K562 (cell line): ENCODE measurements at regions not wholly inside any gene's neighbourhood (a gene's known extent, or its start where the extent isn't known, plus 50 kb on each side); places are given as distances from the start of the nearest gene placed in this dataset.

Experiments used
- ATF2 ChIP-seq: sonication (generic); formaldehyde crosslinking; IDR thresholded peaks from 2 replicates; pipeline ENCODE4 v1.8.1; 2022; ENCODE audit warnings: missing genetic modification reagents
- FOXK2 ChIP-seq, 2 experiments: fragments of 450-650 bp; IDR thresholded peaks in 1 of 2; conservative IDR thresholded peaks in 1 of 2; 2 replicates each; pipeline ENCODE4 v1.6.1; 2016; ENCODE audit warnings: low read depth in 2 of 2, mild to moderate bottlenecking in 1 of 2
- HNRNPH1 ChIP-seq: fragments of 200-400 bp; formaldehyde crosslinking; optimal IDR thresholded peaks from 2 replicates; pipeline ENCODE3; 2017; ENCODE audit warnings: low read depth, mild to moderate bottlenecking, low read length, moderate library complexity
- HOMEZ ChIP-seq: fragments of 250-450 bp; sonication (Bioruptor Pico); IDR thresholded peaks from 2 replicates; pipeline ENCODE4 v1.4.0; 2020; ENCODE audit warnings: mild to moderate bottlenecking, moderate library complexity
- KLF16 ChIP-seq: IDR thresholded peaks from 2 replicates; pipeline ENCODE4 v1.6.1; 2016; ENCODE audit warnings: antibody characterized with exemption
- NFE2 ChIP-seq: IDR thresholded peaks from 2 replicates; pipeline ENCODE4 v1.6.1; 2014; ENCODE audit warnings: antibody characterized with exemption, low read depth
- SPI1 ChIP-seq: IDR thresholded peaks from 2 replicates; pipeline ENCODE4 v1.6.1; 2011; ENCODE audit warnings: low read depth, low read length, control low read depth, borderline replicate concordance
- TFAP4 ChIP-seq: sonication (generic); formaldehyde crosslinking; IDR thresholded peaks from 2 replicates; pipeline ENCODE4 v1.8.0; 2022; ENCODE audit warnings: missing genetic modification reagents, mild to moderate bottlenecking, moderate library complexity, borderline replicate concordance
- TFE3 ChIP-seq: fragments of 450-650 bp; formaldehyde crosslinking; IDR thresholded peaks from 2 replicates; pipeline ENCODE4 v1.4.0; 2020; ENCODE audit warnings: mild to moderate bottlenecking, mixed read lengths
- ZBTB2 ChIP-seq: fragments of 450-650 bp; IDR thresholded peaks from 2 replicates; pipeline ENCODE4 v1.6.1; 2016; ENCODE audit warnings: antibody characterized with exemption
- ZBTB49 ChIP-seq: sonication (generic); formaldehyde crosslinking; IDR thresholded peaks from 2 replicates; pipeline ENCODE4 v1.8.0; 2022; ENCODE audit warnings: missing genetic modification reagents, mild to moderate bottlenecking, borderline replicate concordance
- ZNF280B ChIP-seq: fragments of 250-450 bp; sonication (Bioruptor Pico); IDR thresholded peaks from 2 replicates; pipeline ENCODE4 v1.5.1; 2021; ENCODE audit warnings: mild to moderate bottlenecking
- ZNF507 ChIP-seq: conservative IDR thresholded peaks from 2 replicates; pipeline ENCODE4 v1.6.1; 2017; ENCODE audit warnings: missing genetic modification characterization, missing compliant biosample characterization
- ZNF589 ChIP-seq: fragments of 200-800 bp; sonication (Bioruptor generic); IDR thresholded peaks from 2 replicates; pipeline ENCODE4 v1.6.1; 2016; ENCODE audit warnings: low read depth, missing genetic modification characterization, missing compliant biosample characterization

- TF ChIP-seq ZBTB49 (CRISPR knock-in tag), result no peak
- no peak for TF ChIP-seq ATF2 (CRISPR knock-in tag)
- no peak for TF ChIP-seq FOXK2 (conservative IDR thresholded peaks at IDR 0.05 in 1 of 2, IDR thresholded peaks at IDR 0.05 in 1 of 2; ENCODE audit: low read depth in 2 of 2)
- no peak for TF ChIP-seq ZNF589
- TF ChIP-seq KLF16, result no peak
- TF ChIP-seq TFE3 (CRISPR knock-in tag), result no peak
- peak; percentile 64; the same call in 1 of the 2 replicates for TF ChIP-seq TFAP4 (CRISPR knock-in tag)
- TF ChIP-seq ZNF280B (CRISPR knock-in tag), result no peak
- TF ChIP-seq NFE2, result no peak
- no peak for TF ChIP-seq HNRNPH1
- TF ChIP-seq HOMEZ (CRISPR knock-in tag), result no peak
- no peak for TF ChIP-seq ZNF507 (tag)
- no peak for TF ChIP-seq SPI1
- TF ChIP-seq ZBTB2, result no peak
These were observed 231.7 kb upstream of the SERP2 start (continued) for GRCh38 chr13:44141725-44142539.
